GM18511 (cell line): ENCODE measurements at regions not wholly inside any gene's neighbourhood (a gene's known extent, or its start where the extent isn't known, plus 50 kb on each side); places are given as distances from the start of the nearest gene placed in this dataset.
"Not testable (repeated sequence)": the region's sequence is repeated elsewhere in the genome, so short reads cannot be mapped to it uniquely, and the experiment has no call there.

Experiments used
- ATAC-seq: cut with Tn5 transposase; IDR thresholded peaks from one replicate; pipeline ENCODE4 v1.9.1; 2021; ENCODE audit warnings: mild to moderate bottlenecking, moderate library complexity; ENCODE audit not compliant: unreplicated experiment

DNA sequence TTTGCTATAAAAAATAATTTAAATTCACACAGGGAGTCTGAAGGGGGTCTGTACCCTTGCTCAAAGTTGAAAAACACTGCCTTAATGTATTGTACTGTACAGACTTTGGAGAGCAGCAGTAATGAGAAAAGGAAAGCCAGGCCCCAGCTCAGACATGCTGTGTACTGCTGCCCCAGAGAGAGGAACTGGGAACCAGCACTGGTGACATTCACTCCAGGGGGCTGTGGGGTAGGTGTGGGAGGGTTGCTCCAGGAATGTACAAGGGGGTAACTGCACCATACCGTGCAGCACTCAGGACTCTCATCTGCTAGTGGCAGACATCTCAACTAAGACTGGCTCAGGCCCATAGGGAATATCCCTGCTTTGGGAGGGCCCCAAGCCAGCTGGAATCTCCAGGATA, 146.0 kb upstream of the RMP24 start:
- no peak for ATAC-seq

DNA sequence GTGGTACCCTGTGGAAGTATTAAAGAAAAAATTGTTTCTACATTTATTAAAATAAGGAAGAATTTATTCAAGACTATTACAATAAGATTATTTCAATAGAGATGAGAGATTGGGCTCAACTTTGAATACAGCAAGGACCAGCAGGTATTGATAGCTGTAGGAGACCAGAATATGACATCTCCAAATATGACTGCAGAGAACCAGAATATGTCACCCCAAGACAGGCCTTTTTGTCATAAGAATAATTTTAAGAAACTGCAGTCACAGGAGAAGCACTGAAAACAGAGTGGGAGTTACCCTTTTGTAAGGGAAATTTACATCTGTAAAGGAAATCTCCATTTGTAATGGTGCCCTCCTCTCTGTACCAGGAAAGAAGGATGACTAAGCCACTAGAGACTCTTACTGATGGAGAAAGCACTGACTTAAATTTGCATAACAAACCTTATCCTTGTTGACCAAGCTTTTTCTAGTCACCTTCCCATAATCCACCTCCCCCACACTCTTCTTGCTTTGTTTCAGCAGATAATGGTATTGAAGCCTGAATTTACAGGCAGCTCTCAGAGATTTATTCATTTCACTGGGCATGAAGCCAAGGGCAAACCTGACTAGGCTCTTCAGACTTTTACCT, 145.1 kb upstream of the RMP24 start:
- ATAC-seq: peak; percentile 49

DNA sequence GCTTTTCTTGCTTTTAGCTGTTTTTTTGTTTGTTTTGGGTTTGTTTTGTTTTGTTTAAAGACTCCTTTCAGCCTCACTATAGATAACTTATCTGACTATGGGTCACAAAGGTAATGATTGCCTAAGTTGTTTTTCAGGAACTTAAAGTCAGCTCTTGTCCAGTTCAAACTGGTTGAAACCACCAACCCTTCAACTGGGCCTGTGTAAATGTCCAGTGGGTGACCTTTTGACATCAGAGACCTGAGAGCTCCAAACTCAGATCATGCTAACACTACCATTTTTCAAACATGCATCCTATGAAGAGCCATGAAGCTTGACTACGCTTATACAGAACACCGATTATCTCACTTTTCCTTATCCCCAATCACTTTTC, 144.6 kb upstream of the RMP24 start:
- ATAC-seq: no peak

DNA sequence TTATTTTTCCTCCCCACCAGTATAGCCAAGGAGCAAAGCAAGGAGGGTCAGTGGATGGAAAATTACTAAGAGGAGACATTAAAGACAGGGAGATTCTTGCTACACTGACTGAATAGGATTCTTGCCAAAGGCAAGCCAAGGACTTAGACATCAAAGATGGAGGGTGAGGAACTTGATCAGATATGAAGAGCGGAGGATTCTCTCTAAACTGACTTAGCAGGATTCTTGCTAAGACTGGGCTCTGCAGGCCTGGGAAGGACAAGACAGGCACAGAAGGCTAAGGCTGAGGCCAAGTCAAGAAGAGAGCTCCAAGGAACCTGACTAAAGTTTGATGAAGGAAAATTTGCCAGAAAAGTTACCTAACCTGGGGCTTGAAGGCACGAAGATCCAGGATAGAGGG, 143.9 kb upstream of the RMP24 start:
- ATAC-seq: no peak

DNA sequence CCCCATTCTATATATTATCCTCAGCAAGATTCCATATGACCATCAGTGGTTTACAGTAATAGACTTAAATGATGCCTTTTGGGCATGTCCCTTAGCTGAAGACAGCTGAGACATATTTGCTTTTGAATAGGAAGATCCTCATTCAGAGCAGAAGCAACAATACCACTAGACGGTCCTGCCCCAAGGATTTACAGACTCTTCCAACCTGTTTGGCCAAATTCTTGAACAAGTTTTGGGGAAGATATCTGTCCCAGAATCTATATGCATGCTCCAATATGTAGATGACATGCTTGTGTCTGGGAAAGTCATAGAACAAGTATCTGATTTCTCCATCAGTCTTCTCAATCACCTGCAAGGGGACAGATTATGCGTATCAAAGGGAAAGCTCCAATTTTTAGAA, 137.1 kb upstream of the RMP24 start:
- ATAC-seq: no peak

DNA sequence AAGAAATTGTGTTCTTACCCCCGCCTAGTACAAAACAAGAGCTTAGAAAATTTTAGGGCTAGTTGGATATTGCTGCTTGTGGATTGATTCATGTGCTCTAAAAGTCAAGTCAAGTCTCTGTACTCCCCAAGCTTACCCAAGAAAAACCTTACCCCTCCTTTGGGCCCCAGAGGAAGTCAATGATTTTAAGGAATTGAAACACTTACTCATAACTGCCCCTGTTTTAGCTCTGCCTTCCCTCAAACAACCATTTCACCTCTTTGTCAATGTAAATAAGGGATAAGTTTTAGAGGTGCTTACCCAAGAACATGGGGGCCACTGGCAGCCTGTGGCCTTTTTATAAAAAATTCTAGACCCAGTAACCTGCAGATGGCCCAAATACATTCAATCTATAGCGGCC, 136.6 kb upstream of the RMP24 start:
- peak; percentile 95 for ATAC-seq

DNA sequence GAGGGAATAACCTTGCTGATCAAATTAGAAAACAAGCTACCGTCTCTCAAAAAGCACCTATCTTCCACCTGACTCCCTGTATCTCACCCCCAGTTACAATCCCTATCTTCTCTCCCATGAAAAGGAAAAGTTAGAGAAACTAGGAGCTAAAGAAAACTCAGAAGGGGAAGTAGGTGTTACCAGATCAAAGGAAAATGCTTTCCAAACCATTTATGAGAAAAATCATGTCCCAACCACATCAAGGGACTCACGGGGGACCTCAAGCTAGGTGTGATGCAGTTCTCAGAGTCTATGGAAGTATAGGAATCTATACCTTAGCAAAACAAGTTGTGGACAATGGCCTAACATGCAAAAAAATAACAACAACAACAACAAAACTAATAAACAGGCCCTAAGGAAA, 135.5 kb upstream of the RMP24 start:
- no peak for ATAC-seq

DNA sequence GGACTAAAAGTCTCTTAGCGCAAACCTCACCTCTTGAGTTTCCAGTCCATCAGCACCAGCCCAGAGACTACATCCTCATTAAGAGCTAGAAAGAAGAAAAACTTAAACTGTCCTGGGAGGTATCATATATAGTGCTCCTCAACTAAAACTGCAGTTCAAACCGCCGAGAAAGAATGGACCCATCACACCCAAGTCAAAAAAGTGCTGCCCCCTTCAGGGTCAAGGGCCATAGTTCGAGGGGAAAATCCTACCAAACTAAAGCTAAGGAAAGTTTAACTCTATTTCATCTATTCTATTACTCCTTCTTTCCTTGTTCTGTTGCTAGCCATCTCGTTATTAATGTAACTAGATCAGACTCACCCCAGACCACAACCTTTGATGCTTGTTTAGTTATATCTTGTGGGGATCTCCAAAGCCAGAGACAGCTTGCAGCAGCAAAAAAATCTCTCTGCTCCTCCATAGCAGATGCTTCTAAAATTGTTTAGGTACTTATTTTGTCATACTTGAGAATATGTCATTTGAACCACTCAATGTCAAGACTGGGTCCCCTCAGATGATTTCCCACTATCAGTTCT, 134.5 kb upstream of the RMP24 start:
- no peak for ATAC-seq

DNA sequence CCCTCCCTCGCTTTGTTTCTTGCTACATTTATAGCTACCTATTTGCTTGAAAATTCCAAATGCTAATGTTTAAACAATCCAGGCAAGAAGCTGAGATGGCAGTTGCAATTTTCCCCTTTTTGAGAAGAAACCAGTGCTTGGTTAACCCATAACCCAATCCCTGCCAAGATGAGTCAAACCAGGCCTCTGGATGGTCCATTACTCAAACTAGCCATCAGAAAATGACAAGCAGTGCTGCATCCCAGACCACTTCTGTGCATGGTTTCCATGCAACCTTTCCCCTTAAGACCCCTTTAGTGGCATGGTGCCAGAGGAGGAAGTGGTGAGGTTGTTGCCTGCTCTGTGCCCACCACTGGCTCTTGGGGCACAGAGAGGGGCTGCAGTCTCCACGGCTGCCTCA, 131.2 kb upstream of the RMP24 start:
- ATAC-seq: no peak

DNA sequence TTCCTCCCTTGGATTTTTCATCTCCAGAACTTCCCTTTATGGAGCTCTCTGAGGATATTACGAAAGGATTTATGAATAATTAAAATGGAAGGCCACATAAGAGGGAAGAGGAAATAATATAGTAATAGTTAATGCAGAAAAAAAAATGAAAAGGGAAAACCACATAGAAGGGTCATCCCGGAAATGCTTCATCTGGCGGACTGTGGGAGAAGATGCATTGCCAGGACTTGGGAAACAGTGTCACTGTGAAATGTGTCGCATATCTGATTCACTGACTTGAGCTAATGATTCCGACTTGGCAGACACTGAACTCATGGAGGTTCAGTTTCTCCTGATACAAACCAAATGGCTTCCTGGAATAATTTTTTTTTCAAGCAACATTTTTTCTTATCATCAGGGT, 129.9 kb upstream of the RMP24 start:
- no peak for ATAC-seq

DNA sequence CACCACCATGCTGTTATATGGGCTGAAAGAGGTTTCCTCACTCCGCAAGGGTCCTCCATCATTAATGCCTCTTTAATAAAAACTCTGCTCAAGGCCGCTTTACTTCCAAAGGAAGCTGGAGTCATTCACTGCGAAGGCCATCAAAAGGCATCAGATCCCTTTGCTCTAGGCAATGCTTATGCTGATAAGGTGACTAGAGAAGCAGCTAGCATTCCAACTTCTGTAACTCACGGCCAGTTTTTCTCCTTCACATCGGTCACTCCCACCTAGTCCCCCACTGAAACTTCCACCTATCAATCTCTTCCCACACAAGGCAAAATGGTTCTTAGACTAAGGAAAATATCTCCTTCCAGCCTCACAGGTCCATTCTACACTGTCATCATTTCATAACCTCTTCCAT, 124.2 kb upstream of the RMP24 start:
- not testable (repeated sequence) for ATAC-seq

DNA sequence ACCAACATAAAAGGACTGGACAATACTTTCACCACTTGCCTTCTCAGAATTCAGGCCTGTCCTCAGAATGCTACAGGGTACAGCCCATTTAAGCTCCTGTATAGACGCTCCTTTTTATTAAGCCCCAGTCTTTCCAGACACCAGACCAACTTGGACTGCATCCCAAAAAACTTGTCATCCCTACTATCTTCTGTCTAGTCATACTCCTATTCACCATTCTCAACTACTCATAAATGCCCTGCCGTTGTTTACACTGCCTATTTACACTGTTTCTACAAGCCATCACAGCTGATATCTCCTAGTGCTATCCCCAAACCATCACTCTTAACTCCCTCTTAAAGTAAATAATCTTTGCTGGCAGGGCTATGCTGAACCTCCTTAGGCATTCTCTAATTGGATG, 123.2 kb upstream of the RMP24 start:
- not testable (repeated sequence) for ATAC-seq

DNA sequence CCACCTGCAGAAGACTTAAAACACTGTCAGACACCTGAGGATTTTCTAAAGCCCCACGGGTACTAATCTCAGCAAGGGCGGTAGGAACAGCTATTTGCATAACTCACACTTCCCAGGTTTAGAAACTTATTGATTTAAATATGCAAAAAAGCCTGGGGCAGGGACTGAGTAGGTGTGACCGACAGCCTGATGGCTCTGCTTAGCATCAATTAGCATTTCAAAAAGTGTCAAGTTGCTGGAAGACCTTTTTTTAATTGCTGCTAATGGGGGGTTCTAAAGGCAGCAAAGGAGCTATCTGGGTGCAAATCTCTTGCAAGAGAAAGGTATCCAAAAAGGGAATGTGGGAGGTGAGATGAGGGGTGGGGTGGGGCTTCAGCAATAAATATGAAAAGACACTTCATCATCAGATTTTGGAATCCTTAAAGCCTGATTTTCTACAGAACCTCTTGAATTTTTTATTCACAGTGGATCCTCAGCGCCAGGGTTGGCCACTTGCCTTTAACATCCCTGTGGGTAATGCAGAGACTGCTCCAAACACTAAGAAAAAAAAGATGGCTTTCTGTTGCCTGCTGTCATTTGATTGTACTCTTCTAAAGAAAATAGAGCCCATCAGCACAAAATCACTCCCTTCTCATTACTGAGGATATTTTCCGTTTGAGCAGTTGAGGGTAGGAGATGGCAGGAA, 121.1 kb upstream of the RMP24 start:
- no peak for ATAC-seq

DNA sequence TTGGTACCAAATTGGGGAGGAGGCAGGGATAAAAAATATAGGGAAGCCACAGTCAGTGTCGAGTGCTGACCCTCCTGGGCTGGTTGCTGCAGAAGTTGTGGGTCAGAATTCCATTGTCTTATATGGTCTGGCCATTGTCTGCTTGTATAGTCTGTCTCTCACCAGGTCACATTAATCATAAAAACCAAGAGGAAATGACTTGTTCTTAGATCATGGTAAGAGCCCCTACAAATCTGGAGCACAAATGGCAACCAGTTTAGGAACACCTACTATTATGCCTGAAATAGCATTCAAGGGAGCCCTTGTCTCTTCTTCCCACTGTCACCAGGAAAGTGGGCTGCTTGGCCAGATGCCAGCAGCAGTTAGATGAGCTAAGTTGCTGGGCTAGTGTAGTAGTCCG, 119.7 kb upstream of the RMP24 start:
- no peak for ATAC-seq

DNA sequence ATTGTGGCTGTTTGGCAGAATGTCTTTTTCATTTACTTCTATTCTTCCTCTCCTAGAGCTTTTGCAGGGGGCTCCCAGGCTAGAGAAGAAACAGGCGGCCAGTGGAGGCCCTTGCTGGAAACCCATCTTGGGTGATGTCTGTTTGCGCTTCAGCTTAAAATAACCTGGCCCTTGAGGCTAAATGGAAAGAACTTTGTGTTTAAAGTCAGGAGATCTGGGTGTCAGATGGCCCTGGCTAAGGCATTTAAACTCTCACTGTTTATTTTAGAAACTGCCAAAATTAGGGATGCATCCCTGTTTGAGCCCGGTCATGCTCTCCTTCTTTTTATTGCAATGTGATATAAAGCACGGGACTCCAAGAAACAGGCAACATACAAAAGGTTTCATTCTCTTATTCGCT, 118.4 kb upstream of the RMP24 start:
- no peak for ATAC-seq

DNA sequence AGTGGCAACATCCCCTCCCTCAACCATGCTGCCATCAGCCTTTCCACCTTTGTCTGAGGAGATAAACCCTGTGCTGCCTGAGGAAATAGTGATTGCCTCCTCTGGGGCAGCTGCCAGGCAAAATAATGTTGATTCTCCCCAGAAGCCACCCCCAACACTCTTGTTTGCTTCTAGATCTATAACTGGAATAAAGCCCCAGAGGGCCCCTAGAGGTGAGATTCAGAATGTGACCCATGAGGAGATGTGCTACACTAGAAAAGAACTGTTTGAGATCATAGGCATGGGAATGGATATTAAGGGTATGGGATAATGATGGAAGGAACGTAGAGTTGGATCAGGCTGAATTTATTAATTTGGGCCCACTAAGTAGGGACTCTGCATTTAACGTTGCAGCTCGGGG, 116.3 kb upstream of the RMP24 start:
- no peak for ATAC-seq

DNA sequence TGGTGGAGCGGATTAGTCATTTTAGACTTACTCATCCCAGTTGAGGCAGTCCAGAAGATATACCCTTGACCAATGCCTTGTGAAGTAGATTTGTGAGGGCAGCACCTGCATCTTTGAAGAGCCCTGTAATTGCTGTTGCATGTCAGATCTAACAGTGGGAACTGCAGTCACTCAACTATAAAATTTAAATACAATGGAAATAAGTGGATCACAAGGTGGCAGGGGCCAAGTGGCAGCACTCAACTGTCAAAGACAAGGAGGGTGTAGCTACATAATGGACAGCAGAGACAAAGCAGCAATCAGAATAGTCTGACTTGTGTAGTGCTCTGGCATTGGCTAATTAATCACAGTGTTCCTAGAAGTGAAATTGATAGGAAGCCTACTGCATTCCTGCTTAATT, 115.8 kb upstream of the RMP24 start:
- not testable (repeated sequence) for ATAC-seq

DNA sequence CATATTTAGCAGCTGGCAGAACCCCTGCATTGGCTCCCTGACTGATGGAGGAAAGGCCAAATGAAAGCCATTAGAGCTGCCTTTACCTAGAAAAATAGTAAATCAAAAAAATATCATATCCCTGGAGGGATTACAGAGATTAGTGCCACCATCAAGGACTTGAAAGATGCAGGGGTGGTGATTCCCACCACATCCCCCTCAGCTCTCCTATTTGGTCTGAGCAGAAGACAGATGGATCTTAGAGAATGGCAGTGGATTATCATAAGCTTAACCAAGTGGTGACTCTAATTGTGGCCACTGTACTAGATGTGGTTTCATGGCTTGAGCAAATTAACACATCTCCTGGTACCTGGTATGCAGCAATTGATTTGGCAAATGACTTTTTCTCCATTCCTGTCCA, 114.9 kb upstream of the RMP24 start:
- not testable (repeated sequence) for ATAC-seq

DNA sequence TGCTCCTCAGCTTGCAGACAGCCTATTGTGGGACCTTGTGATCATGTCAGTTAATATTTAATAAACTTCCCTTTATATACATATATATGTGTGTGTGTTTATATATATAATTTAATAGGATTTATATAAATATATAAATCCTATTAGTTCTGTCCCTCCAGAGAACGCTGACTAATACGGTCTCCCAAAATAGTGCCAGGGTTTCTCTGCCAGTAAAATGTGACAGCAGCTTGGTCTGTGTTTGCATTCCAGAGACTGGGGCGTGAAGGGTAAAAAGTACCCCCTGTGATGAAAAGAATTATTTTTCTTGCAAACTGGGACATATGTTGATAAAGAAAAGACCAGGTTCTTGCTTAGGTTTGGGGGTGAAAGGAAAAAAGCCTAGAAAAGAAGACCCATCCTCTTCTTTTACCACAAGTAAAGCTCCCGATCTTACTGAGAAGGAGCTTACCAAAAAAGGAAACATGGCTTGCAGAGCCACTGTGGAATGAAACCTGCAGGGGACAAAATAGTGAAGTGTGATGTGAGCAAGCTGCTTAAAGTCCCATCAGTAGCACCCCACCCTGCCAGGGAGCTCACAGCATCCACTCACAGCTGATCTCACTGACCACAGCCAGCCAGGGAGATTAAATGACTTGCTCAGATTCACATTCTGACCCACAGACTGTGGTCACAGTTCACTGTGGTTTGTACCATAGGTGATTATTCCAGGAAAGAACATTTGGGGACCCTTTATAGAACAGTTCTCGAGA, 110.9 kb upstream of the RMP24 start:
- peak; percentile 81 for ATAC-seq

DNA sequence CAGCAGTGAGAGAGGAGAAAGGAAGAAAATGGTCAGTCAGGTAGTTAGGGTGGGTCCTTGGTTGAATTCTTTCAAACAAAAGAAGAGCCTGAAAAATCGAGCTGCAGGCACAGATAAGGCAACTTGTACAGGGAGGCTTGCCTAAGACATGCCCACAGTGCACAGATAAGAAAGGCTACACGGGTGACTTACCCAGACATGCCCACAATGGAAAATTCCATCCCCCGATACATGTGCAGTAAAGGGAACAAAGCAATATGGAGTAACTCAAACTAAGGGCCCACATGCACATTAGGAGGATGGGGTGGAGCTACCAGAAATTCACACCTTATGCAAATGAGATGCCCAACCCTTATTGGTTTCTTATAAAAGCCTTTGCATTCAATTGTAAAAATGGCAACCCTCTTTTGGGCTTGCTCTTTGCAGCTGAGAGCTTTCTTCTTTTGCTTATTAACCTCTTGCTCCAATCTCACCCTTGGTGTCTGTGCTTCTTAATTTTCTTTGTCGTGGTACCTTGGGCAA, 110.3 kb upstream of the RMP24 start:
- peak; percentile 42 for ATAC-seq

DNA sequence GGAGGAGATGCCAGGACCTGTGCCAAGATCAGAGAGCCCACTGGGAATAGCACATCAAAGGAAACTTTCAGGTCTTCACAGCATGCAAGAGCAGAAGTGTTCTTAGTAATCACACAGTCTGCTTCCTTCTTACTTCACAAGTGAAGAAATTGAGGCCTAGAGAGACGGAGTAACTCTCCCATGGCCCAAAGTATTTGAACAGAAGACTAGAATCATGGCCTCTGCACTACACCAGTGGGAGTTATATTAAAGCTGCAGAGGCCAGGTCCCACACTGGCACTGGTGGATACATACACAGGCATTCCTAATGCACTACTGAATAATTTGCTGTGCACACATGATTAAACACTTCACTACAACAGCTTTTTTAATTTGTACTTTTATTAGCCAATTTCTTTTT, 107.6 kb upstream of the RMP24 start:
- no peak for ATAC-seq

DNA sequence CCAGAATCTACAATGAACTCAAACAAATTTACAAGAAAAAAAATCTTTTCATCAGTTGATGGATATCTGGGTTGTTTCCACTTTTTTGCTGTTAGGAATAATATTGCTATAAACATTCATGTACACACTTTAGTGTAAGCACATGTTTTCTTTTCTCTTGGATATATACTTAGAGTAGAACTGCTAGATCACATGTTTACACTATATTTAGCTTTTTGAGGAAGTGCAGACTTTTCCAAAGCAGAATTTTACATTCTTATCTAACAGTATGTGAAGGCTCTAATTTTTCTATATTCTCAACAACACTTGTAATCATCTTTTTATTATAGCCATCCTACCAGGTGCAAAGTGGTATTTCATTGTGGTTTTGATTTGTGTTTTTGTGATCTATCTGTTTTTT, 103.6 kb upstream of the RMP24 start:
- no peak for ATAC-seq
